Testis (tissue), 2 donors: ENCODE measurements at regions not wholly inside any gene's neighbourhood (a gene's known extent, or its start where the extent isn't known, plus 50 kb on each side); places are given as distances from the start of the nearest gene placed in this dataset.
"Not testable (repeated sequence)": the region's sequence is repeated elsewhere in the genome, so short reads cannot be mapped to it uniquely, and the experiment has no call there.

Source experiments
- DNase-seq: peaks from one replicate; pipeline ENCODE4 v3.0.0-alpha.2; 2019
- H3K27ac ChIP-seq, 2 donors: fragments of 200-600 bp; sonication (generic); one replicate each; pipeline ENCODE4 v1.5.1; 2019
- H3K27me3 ChIP-seq: fragments of 200-600 bp; sonication (generic); one replicate; pipeline ENCODE4 v1.5.1; 2019
- H3K36me3 ChIP-seq: fragments of 200-600 bp; sonication (generic); one replicate; pipeline ENCODE4 v1.5.1; 2017; ENCODE audit warnings: low read depth; ENCODE audit errors: missing control alignments
- H3K4me1 ChIP-seq: fragments of 200-600 bp; sonication (generic); one replicate; pipeline ENCODE4 v1.5.1; 2019
- H3K4me3 ChIP-seq, 2 donors: fragments of 200-600 bp; sonication (generic); one replicate each; pipeline ENCODE4 v1.5.1; 2017 to 2019
- H3K9me3 ChIP-seq: fragments of 200-600 bp; sonication (generic); one replicate; pipeline ENCODE4 v1.5.1; 2017
- POLR2A ChIP-seq: fragments of 450-650 bp; IDR thresholded peaks from one replicate; pipeline ENCODE4 v1.6.1; 2017; ENCODE audit warnings: antibody characterized with exemption, mild to moderate bottlenecking, moderate library complexity
- WGBS, 2 donors: methylation state at CpG; one replicate each; pipeline ENCODE4 v1.1.5; 2018; 5-methylcytosine and 5-hydroxymethylcytosine counted together
- intact Hi-C: fragments of 100-400 bp; cut with DNase I; formaldehyde crosslinking; loops from one replicate; pipeline ENCODE4 v1.15.1; 2023; ENCODE audit warnings: low total_unique reads
- TF ChIP-seq, protein P1 (sequence below), 3 experiments: fragments of 450-650 bp in 2 of 3; fragments of 200-600 bp in 1 of 3; sonication (generic) in 1 of 3; IDR thresholded peaks; one replicate each; pipeline ENCODE4 v1.5.1; 2016 to 2019; ENCODE audit warnings: antibody characterized with exemption in 3 of 3, mild to moderate bottlenecking in 2 of 3, moderate library complexity in 1 of 3

DNA sequence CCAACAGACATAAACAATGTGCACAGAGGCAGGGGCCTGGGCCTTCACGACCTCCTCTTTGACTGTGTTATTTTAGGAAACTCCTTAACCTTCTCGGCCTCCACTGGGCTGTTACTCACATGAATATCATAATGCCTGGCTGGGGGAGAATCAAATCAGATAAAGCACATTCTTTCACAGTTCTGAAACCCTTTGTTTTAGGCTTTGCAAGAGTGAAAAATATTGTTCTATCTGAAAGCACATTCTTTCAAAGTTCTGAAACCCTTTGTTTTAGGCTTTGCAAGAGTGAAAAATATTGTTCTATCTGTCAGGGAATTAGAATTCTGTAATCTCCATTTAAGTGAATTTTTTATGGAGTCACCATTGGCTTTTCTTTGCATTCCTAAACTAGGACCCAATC, 50.7 kb upstream of the SYNDIG1 start:
- H3K4me3 ChIP-seq = no peak overlapping the region
- DNase-seq = no peak
- H3K36me3 ChIP-seq = no peaks in the 10 kb centered on the region
- H3K27me3 ChIP-seq = no peaks in the 10 kb centered on the region
- intact Hi-C loops = no loop called here
- TF ChIP-seq POLR2A = no peak
- TF ChIP-seq, protein P1, sequence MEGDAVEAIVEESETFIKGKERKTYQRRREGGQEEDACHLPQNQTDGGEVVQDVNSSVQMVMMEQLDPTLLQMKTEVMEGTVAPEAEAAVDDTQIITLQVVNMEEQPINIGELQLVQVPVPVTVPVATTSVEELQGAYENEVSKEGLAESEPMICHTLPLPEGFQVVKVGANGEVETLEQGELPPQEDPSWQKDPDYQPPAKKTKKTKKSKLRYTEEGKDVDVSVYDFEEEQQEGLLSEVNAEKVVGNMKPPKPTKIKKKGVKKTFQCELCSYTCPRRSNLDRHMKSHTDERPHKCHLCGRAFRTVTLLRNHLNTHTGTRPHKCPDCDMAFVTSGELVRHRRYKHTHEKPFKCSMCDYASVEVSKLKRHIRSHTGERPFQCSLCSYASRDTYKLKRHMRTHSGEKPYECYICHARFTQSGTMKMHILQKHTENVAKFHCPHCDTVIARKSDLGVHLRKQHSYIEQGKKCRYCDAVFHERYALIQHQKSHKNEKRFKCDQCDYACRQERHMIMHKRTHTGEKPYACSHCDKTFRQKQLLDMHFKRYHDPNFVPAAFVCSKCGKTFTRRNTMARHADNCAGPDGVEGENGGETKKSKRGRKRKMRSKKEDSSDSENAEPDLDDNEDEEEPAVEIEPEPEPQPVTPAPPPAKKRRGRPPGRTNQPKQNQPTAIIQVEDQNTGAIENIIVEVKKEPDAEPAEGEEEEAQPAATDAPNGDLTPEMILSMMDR (IDR thresholded peaks at IDR 0.05) = no peak
- H3K9me3 ChIP-seq = no peaks in the 10 kb centered on the region
- H3K4me1 ChIP-seq = peaks cover 7% of the 10 kb centered on the region
- 25 to 39% methylated on average over 2 of the region's 2 CpGs for WGBS, 2 donors
- H3K27ac ChIP-seq = no peak overlapping the region

DNA sequence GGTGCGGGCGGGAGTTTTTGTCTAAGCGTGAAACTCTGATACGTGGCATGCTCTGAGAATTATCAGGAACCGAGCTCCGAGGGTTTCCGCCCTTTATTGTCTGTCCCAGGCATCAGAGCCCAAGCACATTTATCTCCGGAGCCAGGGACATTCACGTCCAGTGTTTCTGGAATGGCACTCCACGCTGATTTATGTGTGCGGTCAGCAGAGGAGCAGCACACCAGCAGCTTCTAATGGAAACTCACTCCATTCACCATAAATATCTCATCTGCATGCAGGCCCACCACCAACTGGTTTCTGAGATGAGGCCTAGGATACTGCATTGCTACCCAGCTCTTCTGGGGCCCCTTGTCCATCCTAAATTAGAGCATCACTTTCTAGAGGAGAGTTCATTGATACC, 51.9 kb upstream of the SYNDIG1 start:
- Histone ChIP-seq H3K4me3 (no peak overlapping the region), H3K4me1 (peaks cover 7% of the 10 kb centered on the region), H3K27me3 (no peaks in the 10 kb centered on the region), H3K9me3 (no peaks in the 10 kb centered on the region), H3K27ac (no peak overlapping the region), H3K36me3 (no peaks in the 10 kb centered on the region)
- no peak for DNase-seq
- intact Hi-C loops = no loop called here
- 88 to 90% methylated on average over 11 of the region's 11 CpGs for WGBS, 2 donors
- TF ChIP-seq POLR2A = no peak
- TF ChIP-seq, protein P1 (IDR thresholded peaks at IDR 0.05) = no peak

DNA sequence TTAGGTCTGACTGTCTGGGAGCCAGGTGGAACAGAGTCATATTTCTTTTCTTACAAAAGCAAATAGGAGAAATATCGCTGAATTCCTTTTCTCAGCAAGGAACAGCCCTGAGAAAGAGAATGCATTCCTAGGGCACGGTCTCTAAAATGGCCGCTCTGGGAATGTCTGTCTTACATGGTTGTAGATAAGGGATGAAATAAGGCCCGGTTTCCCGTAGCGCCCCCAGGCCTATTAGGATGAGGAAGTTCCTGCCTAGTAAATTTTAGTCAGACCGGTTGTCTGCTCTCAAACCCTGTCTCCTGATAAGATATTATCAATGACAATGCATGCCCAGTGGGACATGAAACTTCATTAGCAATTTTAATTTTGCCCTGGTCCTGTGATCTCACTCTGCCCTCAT, 54.0 kb upstream of the SYNDIG1 start:
- DNase-seq, H3K4me1 ChIP-seq, H3K27ac ChIP-seq, intact Hi-C loops, H3K27me3 ChIP-seq, H3K4me3 ChIP-seq, H3K9me3 ChIP-seq, H3K36me3 ChIP-seq: not testable (repeated sequence)
- 68 to 80% methylated on average over 7 of the region's 7 CpGs for WGBS, 2 donors

DNA sequence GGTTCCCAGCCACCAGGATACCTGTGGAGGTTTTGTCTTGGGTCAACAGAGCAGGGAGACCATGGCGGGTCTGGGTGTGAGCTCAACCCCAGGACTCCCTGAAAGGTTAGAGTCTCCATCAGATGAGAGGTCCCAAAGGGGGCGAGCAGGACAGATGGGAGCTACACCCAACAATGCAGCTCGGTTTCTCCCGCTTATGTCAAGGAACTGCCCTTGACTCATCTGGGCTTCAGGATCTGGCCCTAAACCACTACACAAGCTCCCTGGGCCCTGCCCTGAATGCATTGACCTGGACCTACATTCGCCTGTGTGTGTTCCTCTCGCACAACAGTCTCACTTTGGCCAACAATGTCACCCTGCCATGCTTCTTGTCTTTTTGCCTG, 57.6 kb upstream of the SYNDIG1 start:
- no peak for TF ChIP-seq POLR2A
- TF ChIP-seq, protein P1 (IDR thresholded peaks at IDR 0.05) = no peak
- 92 to 93% methylated on average over 6 of the region's 6 CpGs for WGBS, 2 donors
- DNase-seq = no peak
- H3K27ac ChIP-seq = no peak overlapping the region
- H3K27me3 ChIP-seq = no peaks in the 10 kb centered on the region
- H3K36me3 ChIP-seq = no peaks in the 10 kb centered on the region
- intact Hi-C loops = no loop called here
- H3K4me3 ChIP-seq = no peak overlapping the region
- no peaks in the 10 kb centered on the region for H3K4me1 ChIP-seq
- no peaks in the 10 kb centered on the region for H3K9me3 ChIP-seq

DNA sequence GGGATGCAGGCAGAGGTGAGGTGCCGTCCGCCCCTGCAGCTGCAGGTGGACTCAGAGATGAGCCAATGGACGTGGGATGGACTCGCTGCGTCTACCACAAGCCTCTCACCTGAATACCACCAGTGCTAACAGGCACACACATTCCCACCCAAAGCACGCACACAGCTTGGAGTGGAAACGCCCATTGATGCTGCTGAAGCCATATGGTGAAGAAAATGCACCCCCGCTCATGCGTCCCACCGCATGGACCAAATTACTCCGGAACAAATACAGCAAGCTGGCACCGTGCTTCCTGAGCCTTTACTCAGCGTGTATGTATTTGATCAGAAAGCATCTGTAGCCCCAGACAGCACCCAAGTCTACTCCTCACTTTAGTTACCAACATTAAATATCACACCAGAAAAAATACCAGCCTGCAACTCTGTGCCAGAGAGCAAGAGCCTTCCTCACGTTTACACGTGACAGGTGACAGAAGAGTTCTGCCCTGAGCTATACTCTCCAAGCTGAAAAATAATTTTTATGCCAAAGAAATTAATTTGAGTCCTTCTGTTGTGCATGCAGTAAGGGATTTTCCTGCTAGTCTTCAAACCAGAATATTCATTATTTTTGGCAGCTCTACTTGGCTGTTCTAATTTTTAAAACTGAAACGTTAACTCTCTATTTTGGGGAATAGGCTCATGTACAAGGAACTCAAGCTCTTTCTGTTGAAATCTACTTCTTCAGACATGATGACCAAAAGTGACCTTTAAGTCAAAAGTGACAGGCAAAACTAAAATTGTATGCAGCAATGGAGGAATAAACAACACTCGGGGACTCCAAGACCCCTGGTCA, 58.2 kb upstream of the SYNDIG1 start:
- Histone ChIP-seq H3K9me3 (no peaks in the 10 kb centered on the region), H3K36me3 (no peaks in the 10 kb centered on the region), H3K4me1 (no peaks in the 10 kb centered on the region), H3K27ac (no peak overlapping the region), H3K27me3 (no peaks in the 10 kb centered on the region), H3K4me3 (no peak overlapping the region)
- intact Hi-C loops = no loop called here
- TF ChIP-seq, protein P1 (IDR thresholded peaks at IDR 0.05) = no peak
- no peak for TF ChIP-seq POLR2A
- 77 to 82% methylated on average over 14 to 17 of the region's 17 CpGs for WGBS, 2 donors
- DNase-seq = no peak
